Naive thymus-derived CD4-positive, alpha-beta T cell (primary cell): ENCODE measurements at regions not wholly inside any gene's neighbourhood (a gene's known extent, or its start where the extent isn't known, plus 50 kb on each side); places are given as distances from the start of the nearest gene placed in this dataset.

Experiments used
- ATAC-seq: fragments of 150-1000 bp; cut with Tn5 transposase; 2 replicates; pipeline ENCODE4 v1.10.0; 2021; ENCODE audit warnings: mild to moderate bottlenecking, moderate library complexity
- CTCF ChIA-PET: fragments of 350-600 bp; sonication (Branson Sonifier 250); formaldehyde crosslinking; loops from one replicate; lab custom pipeline; 2021; ENCODE audit warnings: antibody characterized with exemption; lab: Charles Lee
- POLR2A ChIA-PET: fragments of 350-600 bp; sonication (Branson Sonifier 250); formaldehyde crosslinking; loops from one replicate; lab custom pipeline; 2021; ENCODE audit warnings: antibody characterized with exemption, inconsistent platforms; lab: Charles Lee
- DNase-seq, 9 donors: peaks; one replicate each; pipeline versions ENCODE4 v3.0.0 to v3.0.0-alpha.2; 2020 to 2022; ENCODE audit warnings: mixed read lengths in 1 of 9
- H3K27ac ChIP-seq: one replicate; pipeline ENCODE4 v1.7.0; 2013; ENCODE audit warnings: mild to moderate bottlenecking, low read depth, low read length, moderate library complexity
- H3K27me3 ChIP-seq, 2 donors: one replicate each; pipeline ENCODE4 v1.7.0; 2013; ENCODE audit warnings: low read length in 2 of 2, mild to moderate bottlenecking in 2 of 2, moderate library complexity in 2 of 2; ENCODE audit not compliant: control insufficient read depth in 2 of 2, insufficient read depth in 2 of 2
- H3K36me3 ChIP-seq, 3 experiments: 1 replicate in 2 of 3; 2 replicates in 1 of 3; pipeline ENCODE4 v1.7.0; 2013; ENCODE audit warnings: low read length in 3 of 3, mild to moderate bottlenecking in 3 of 3, moderate library complexity in 1 of 3; ENCODE audit not compliant: insufficient read depth in 3 of 3, control insufficient read depth in 2 of 3
- H3K4me1 ChIP-seq, 2 donors: one replicate each; pipeline ENCODE4 v1.7.0; 2013; ENCODE audit warnings: low read length in 2 of 2, mild to moderate bottlenecking in 2 of 2, moderate library complexity in 1 of 2; ENCODE audit not compliant: control insufficient read depth in 2 of 2, insufficient read depth in 2 of 2
- H3K4me3 ChIP-seq: 2 replicates; pipeline ENCODE4 v1.7.0; 2013; ENCODE audit warnings: mild to moderate bottlenecking, low read length
- H3K9me3 ChIP-seq, 3 experiments: 1 replicate in 2 of 3; 2 replicates in 1 of 3; pipeline ENCODE4 v1.7.0; 2013; ENCODE audit warnings: low read length in 3 of 3; ENCODE audit not compliant: control insufficient read depth in 2 of 3
- H3K27ac Mint-ChIP-seq, 9 donors: one replicate each; pipeline ENCODE4 v1.8.0; 2020 to 2022; ENCODE audit warnings: mixed read lengths in 9 of 9, mild to moderate bottlenecking in 8 of 9, moderate library complexity in 5 of 9, inconsistent platforms in 2 of 9
- H3K27me3 Mint-ChIP-seq, 5 donors: one replicate each; pipeline ENCODE4 v1.8.0; 2021 to 2022; ENCODE audit warnings: mixed read lengths in 5 of 5, mild to moderate bottlenecking in 1 of 5
- H3K36me3 Mint-ChIP-seq, 5 donors: one replicate each; pipeline ENCODE4 v1.8.0; 2020 to 2022; ENCODE audit warnings: mixed read lengths in 5 of 5, mild to moderate bottlenecking in 3 of 5, inconsistent platforms in 1 of 5
- H3K4me1 Mint-ChIP-seq, 7 donors: one replicate each; pipeline ENCODE4 v1.8.0; 2020 to 2022; ENCODE audit warnings: mixed read lengths in 7 of 7, mild to moderate bottlenecking in 3 of 7, inconsistent platforms in 1 of 7
- H3K4me3 Mint-ChIP-seq, 10 donors: one replicate each; pipeline ENCODE4 v1.8.0; 2020 to 2022; ENCODE audit warnings: mild to moderate bottlenecking in 10 of 10, mixed read lengths in 10 of 10, moderate library complexity in 6 of 10, inconsistent platforms in 2 of 10
- H3K9me3 Mint-ChIP-seq, 11 donors: one replicate each; pipeline ENCODE4 v1.8.0; 2020 to 2022; ENCODE audit warnings: mixed read lengths in 11 of 11, mild to moderate bottlenecking in 4 of 11, inconsistent platforms in 1 of 11, moderate library complexity in 1 of 11
- intact Hi-C, 2 donors: fragments of 100-400 bp; cut with micrococcal nuclease; formaldehyde crosslinking; loops; one replicate each; pipeline ENCODE4 v1.15.1; 2023

- H3K27ac Mint-ChIP-seq = peak overlapping the region in 1 of 9 donors; percentile 3
- POLR2A ChIA-PET = interaction anchor here (0.6 kb wide), 1 partner anchor 255 kb away, joined by 3 read pairs; no protein-coding TSS in a partner anchor
- H3K4me1 ChIP-seq = no peaks in the 10 kb centered on the region
- no peaks in the 10 kb centered on the region for H3K36me3 Mint-ChIP-seq
- H3K4me3 Mint-ChIP-seq = no peak overlapping the region
- no peaks in the 10 kb centered on the region for H3K9me3 ChIP-seq
- H3K27ac ChIP-seq = no peak overlapping the region
- peaks cover 0 to 2% (median 0%) of the 10 kb centered on the region in 11 donors for H3K9me3 Mint-ChIP-seq
- peaks cover 0 to 16% (median 0%) of the 10 kb centered on the region in 5 donors for H3K27me3 Mint-ChIP-seq
- no peak overlapping the region for H3K4me3 ChIP-seq
- peaks cover 0 to 19% (median 0%) of the 10 kb centered on the region in 7 donors for H3K4me1 Mint-ChIP-seq
- CTCF ChIA-PET = no interaction called here
- ATAC-seq (peak; percentile 45), DNase-seq (no peak)
- H3K36me3 ChIP-seq = no peaks in the 10 kb centered on the region
- intact Hi-C loops = no loop called here
- H3K27me3 ChIP-seq = no peaks in the 10 kb centered on the region
Measured at GRCh38 chr12:124720004-124720680, 143.5 kb downstream of the SCARB1 start.

- H3K4me3 Mint-ChIP-seq = no peak overlapping the region
- peaks cover 0 to 16% (median 0%) of the 10 kb centered on the region in 5 donors for H3K27me3 Mint-ChIP-seq
- H3K27ac Mint-ChIP-seq = no peak overlapping the region
- no peaks in the 10 kb centered on the region for H3K36me3 Mint-ChIP-seq
- ATAC-seq = no peak
- H3K9me3 Mint-ChIP-seq = peaks cover 0 to 2% (median 0%) of the 10 kb centered on the region in 11 donors
- POLR2A ChIA-PET = no interaction called here
- H3K27ac ChIP-seq = no peak overlapping the region
- no peak overlapping the region for H3K4me3 ChIP-seq
- H3K9me3 ChIP-seq = no peaks in the 10 kb centered on the region
- intact Hi-C loops = no loop called here
- H3K36me3 ChIP-seq = no peaks in the 10 kb centered on the region
- H3K4me1 Mint-ChIP-seq = peaks cover 4 to 25% (median 5%) of the 10 kb centered on the region in 7 donors
- no peak for DNase-seq
- CTCF ChIA-PET = interaction anchor here (0.6 kb wide), 1 partner anchor 46 kb away, joined by 3 read pairs; no protein-coding TSS in a partner anchor
- no peaks in the 10 kb centered on the region for H3K27me3 ChIP-seq
- H3K4me1 ChIP-seq = peaks cover 3 to 4% of the 10 kb centered on the region in 2 donors
Measured at GRCh38 chr12:124719231-124719630, 144.4 kb downstream of the SCARB1 start.

- no peaks in the 10 kb centered on the region for H3K36me3 ChIP-seq
- Mint-ChIP-seq H3K4me3 (no peak overlapping the region), H3K36me3 (peaks cover 0 to 2% (median 0%) of the 10 kb centered on the region in 5 donors), H3K9me3 (peaks cover 0 to 2% (median 0%) of the 10 kb centered on the region in 11 donors), H3K27me3 (peaks cover 0 to 16% (median 0%) of the 10 kb centered on the region in 5 donors), H3K27ac (no peak overlapping the region), H3K4me1 (peaks cover 10 to 32% (median 12%) of the 10 kb centered on the region in 7 donors)
- no peak overlapping the region for H3K27ac ChIP-seq
- H3K9me3 ChIP-seq = no peaks in the 10 kb centered on the region
- no peaks in the 10 kb centered on the region for H3K27me3 ChIP-seq
- ChIA-PET POLR2A (no interaction called here), CTCF (no interaction called here)
- no peak overlapping the region for H3K4me3 ChIP-seq
- ATAC-seq (no peak), DNase-seq (no peak)
- intact Hi-C loops = no loop called here
- peaks cover 8 to 9% of the 10 kb centered on the region in 2 donors for H3K4me1 ChIP-seq
Measured at GRCh38 chr12:124718458-124718857, 145.2 kb downstream of the SCARB1 start.

GRCh38 chr12:124718036-124718435 lies 145.6 kb downstream of the SCARB1 start:
- no peaks in the 10 kb centered on the region for H3K27me3 ChIP-seq
- H3K9me3 Mint-ChIP-seq = peaks cover 0 to 2% (median 0%) of the 10 kb centered on the region in 11 donors
- H3K9me3 ChIP-seq = no peaks in the 10 kb centered on the region
- ChIA-PET CTCF (no interaction called here), POLR2A (no interaction called here)
- H3K36me3 ChIP-seq = no peaks in the 10 kb centered on the region
- DNase-seq (no peak), ATAC-seq (no peak)
- peaks cover 11 to 13% of the 10 kb centered on the region in 2 donors for H3K4me1 ChIP-seq
- no peak overlapping the region for H3K27ac Mint-ChIP-seq
- H3K36me3 Mint-ChIP-seq = peaks cover 0 to 2% (median 0%) of the 10 kb centered on the region in 5 donors
- no peak overlapping the region for H3K4me3 Mint-ChIP-seq
- intact Hi-C loops = no loop called here
- H3K4me1 Mint-ChIP-seq = peaks cover 14 to 36% (median 16%) of the 10 kb centered on the region in 7 donors
- no peak overlapping the region for H3K27ac ChIP-seq
- H3K27me3 Mint-ChIP-seq = peaks cover 0 to 16% (median 0%) of the 10 kb centered on the region in 5 donors
- no peak overlapping the region for H3K4me3 ChIP-seq

GRCh38 chr12:124717318-124717717 lies 146.3 kb downstream of the SCARB1 start:
- Histone ChIP-seq H3K27me3 (no peaks in the 10 kb centered on the region), H3K4me1 (peaks cover 12 to 14% of the 10 kb centered on the region in 2 donors), H3K4me3 (no peak overlapping the region), H3K36me3 (no peaks in the 10 kb centered on the region), H3K9me3 (no peaks in the 10 kb centered on the region), H3K27ac (no peak overlapping the region)
- DNase-seq (no peak), ATAC-seq (no peak)
- CTCF ChIA-PET = no interaction called here
- POLR2A ChIA-PET = no interaction called here
- Mint-ChIP-seq H3K9me3 (peaks cover 0 to 2% (median 0%) of the 10 kb centered on the region in 11 donors), H3K27ac (peak overlapping the region in 1 of 9 donors; percentile 24), H3K27me3 (peaks cover 0 to 16% (median 0%) of the 10 kb centered on the region in 5 donors), H3K36me3 (peaks cover 0 to 2% (median 0%) of the 10 kb centered on the region in 5 donors), H3K4me3 (no peak overlapping the region), H3K4me1 (peaks cover 16 to 38% (median 19%) of the 10 kb centered on the region in 7 donors)
- intact Hi-C loops = no loop called here

GRCh38 chr12:124716208-124717130 lies 147.2 kb downstream of the SCARB1 start:
- Mint-ChIP-seq H3K27ac (peak overlapping the region in 1 of 9 donors; percentile 20), H3K4me1 (peaks cover 16 to 38% (median 19%) of the 10 kb centered on the region in 7 donors), H3K9me3 (peaks cover 0 to 2% (median 0%) of the 10 kb centered on the region in 11 donors), H3K36me3 (peaks cover 0 to 2% (median 0%) of the 10 kb centered on the region in 5 donors), H3K27me3 (peaks cover 0 to 17% (median 0%) of the 10 kb centered on the region in 5 donors), H3K4me3 (no peak overlapping the region)
- peaks cover 12 to 14% of the 10 kb centered on the region in 2 donors for H3K4me1 ChIP-seq
- H3K27ac ChIP-seq = no peak overlapping the region
- no peaks in the 10 kb centered on the region for H3K36me3 ChIP-seq
- ChIA-PET POLR2A (no interaction called here), CTCF (interaction anchor here (0.6 kb wide), 1 partner anchor 10 kb away, joined by 4 read pairs; no protein-coding TSS in a partner anchor)
- no peak for ATAC-seq
- H3K4me3 ChIP-seq = no peak overlapping the region
- no peak for DNase-seq
- no peaks in the 10 kb centered on the region for H3K27me3 ChIP-seq
- H3K9me3 ChIP-seq = no peaks in the 10 kb centered on the region
- intact Hi-C loops = no loop called here
